GM04504 (cell line): ENCODE measurements at regions not wholly inside any gene's neighbourhood (a gene's known extent, or its start where the extent isn't known, plus 50 kb on each side); places are given as distances from the start of the nearest gene placed in this dataset.

ENCODE experiments used
- DNase-seq: peaks from one replicate; pipeline ENCODE4 v3.0.0-alpha.2; 2012; ENCODE audit warnings: low read depth

DNA sequence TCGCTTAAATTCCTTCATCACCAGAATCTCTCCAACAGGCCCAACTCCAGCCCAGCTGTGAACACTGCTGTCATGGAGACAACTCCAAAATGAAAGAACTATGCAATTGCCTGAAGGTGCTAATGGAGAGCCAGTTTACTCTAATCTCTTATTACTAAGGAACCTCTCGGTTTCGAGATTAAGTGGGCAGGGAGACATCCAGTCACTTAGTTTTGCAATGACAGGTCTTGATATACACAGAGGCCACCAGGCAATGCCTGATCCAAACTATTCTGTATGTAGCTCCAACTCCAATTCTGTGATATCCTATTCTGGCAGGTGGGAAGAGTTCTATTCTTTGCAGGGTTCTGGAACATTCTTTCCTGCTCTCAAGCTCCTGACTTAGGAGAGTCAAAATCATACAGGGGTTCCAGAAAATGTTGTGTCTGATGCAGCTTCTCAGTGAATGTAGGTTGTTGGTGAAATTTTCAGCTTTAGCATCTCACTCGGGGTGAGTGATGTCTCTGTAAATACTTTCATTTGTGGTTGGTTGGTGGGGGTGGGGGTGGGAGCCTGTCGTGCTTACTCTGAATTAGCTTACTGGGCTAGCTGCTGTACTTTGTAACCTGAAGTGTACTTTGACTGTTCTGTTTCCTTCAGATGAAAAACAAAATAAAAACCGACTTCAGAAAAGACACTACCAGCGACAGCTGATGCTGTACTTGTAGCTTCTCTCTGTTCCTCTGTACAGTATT is 170.9 kb downstream of the PALM2AKAP2 start:
- DNase-seq, result no peak

DNA sequence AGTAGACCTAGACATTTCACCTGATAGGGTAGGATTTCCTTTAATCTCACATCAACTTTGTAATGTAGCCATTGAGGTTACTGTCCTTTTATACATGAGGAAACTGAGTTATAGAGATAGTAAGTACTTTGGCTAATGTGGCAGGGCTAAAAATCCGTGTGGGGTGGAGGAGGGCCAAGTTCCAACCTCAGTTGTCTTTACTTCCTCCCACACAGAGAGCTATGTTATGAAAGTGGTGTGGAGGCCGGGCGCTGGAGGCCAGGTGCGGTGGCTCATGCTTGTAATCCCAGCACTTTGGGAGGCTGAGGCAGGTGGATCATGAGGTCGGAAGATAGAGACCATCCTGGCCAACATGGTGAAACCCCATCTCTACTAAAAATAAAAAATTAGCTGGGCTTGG is 173.3 kb downstream of the PALM2AKAP2 start:
- DNase-seq, result no peak

DNA sequence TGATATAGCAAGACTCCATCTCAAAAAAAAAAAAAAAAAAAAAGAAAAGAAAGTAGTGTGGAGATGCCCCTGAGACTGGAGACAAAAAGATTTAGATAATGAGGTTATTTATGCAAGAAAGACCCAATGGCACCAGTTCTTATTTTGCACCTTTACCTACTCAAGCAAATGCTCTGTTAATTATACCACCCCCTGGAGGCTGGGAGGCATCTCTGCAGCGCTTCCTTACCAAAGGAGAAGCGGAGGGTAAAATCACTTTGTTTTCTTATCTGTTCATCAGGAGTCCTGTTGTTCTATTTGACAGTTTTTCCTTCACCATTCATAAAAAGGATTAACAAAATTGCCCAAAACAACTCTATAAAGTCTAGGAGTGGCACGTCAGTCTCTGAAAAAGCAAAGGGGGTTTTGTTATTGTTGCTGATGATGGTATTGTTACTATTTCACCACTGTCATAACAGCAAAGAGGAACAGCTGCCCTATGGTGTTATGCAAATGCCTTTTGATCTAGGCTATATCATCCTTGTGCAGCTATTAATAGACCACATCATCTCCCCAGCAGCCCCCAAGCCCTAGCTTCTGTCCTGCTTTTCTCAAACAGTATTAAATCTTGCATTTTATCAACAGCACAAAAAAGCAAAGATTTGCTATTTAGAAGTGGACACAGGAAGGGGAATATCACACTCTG is 174.0 kb downstream of the PALM2AKAP2 start:
- no peak for DNase-seq

DNA sequence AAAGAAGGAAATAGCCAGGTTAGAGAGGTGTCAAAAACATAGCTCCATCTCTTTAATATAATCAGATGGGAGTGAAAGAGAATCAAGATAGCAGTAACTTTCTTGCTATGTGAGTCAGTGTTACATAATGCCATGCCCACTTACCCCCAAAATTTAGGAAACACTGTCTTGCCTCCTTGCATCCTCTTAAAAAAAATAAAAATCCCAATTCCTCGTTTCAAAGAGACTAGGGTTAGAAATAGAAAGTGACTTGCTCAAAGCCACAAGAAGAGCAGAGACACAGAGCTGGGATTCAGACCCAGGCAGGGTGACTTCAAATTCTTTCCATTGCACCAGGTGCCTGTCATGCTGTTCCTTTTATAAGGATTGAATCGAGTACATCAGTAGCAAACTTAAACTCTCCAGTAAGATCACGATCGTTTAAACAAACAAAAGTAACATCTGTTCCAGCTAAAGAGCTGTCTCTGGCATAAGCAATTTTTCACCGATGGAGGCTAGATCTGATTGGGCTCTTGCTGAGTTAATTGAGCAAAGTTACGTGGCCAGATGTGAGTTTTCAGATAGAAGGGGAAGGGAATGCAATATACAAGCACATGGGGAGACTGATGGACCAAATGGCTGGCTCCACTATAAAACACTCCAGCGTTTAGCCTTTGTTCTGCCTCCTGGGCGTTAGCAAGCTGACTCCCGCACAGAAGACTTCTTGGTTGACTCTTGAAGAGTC is 176.9 kb downstream of the PALM2AKAP2 start:
- no peak for DNase-seq

DNA sequence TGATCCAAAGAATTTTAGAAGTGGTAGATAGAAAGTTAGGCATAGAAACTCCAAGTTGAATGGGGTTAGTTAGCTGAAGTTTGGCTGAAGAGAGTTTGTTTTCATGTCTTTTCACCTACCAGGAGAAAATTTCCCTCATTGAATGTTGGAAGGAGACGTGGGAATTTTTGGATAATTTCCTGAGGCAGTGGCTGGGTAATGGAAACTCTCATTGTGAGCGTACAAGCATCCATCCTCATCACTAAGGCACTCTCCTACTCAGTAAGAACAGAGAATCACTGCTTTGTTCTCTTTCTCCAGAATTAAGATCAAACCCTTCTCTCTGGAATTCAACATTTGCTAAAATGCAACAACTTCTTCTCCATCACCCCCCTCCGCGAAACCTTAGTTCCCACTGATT is 179.7 kb downstream of the PALM2AKAP2 start:
- DNase-seq, result no peak

DNA sequence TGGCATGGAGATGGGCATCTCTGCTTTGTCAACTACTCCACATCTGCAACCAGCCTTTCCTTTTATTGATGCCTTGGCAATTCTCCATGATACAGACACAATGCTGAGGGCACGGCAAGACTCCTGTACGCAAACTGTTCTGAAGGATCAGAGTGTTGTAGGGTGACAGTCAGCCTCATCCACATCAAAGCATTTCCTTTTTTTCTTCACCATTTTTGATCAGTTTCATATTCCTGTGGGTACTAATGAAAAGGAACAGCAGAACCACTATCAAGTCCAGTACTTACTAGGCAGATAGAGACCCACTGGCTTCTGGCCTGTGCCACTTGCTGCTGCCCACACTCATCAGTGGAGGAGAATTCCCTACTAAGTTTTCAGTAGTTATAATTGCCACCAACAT is 181.6 kb downstream of the PALM2AKAP2 start:
- no peak for DNase-seq

DNA sequence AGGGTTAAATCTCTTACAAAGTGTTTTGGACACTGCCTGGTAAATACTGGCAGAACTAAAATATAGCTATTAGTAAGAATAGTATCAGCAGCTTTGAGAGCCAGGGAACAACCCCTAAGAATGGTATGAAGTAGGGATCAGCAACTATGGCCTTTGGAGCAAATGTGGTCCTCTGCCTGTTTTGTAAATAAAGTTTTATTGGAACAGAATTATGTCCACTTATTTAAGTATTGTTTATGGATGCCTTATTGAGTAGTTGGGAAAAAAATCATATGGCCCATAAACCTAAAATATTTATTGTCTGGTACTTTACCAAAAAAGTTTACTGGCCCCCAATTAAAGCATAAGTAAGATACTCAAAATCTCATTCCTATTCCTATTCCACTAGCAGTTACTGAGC is 182.2 kb downstream of the PALM2AKAP2 start:
- no peak for DNase-seq

GRCh38 chr9:109963079-109963478 is 183.1 kb downstream of the PALM2AKAP2 start:
- no peak for DNase-seq

GRCh38 chr9:109966643-109967368 is 186.8 kb downstream of the PALM2AKAP2 start:
- no peak for DNase-seq

DNA sequence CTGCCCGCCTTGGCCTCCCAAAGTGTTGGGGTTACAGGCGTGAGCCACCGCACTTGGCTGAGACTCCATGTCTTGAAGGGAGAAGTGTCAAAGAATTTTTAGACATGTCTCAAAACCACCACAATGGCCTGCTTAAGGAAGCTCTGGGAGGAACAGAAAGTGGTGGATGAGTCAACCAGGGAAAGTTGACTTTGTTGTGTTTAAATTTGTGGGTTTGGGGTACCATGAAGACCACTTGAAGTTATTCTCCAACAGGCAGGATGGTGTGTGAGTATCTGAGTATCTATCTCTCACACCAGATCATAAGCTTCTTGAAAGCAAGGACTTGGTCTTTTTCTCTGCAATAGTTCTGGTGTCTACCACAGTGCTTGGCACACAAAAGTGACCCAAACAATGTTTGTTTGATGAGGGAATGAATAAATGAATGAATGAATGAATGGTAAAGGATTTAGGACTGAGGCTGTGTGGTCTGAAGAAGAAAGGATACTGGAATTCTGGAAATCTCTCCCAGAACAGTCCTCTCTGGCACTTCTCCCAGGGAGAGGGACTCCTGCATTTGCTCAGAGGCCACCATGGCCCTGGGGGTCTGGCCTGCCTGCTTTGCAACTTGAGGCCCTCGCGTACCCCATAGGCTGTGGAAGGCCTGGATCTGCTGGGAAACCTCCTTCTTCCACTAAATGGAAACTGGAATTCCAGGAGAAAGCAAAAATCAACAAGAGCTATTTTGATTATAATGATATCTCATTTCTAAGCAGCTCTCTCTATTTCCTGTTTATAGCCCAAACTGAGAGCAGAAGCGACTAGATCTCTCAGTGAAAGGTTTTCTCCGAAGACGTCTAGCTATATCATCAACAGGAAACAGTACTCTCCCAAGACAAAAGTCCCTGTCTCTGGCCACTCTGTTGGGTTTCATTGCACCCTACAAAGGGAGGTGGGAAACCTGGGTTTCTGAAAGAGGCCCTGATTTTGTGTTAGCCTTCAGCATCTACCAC is 187.9 kb downstream of the PALM2AKAP2 start:
- DNase-seq, result no peak

DNA sequence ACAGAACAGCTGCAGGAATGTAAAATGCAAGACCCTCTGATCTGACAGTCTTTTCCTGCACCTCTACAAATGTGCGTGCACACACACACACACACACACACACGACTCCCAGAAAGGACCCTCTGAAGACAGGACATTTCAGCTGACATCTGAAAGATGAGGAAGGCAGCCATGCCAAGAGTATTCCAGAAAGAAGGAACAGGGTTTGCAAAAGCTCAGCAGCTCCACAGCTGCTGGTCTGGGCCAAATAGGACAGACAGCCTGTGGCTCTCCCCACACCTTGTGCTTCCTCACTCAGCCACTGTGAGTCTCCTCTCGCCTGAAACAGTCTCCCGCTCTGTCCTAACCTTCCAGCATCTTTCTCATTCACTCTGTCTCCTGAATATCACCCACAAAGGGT is 189.0 kb downstream of the PALM2AKAP2 start:
- DNase-seq, result no peak

DNA sequence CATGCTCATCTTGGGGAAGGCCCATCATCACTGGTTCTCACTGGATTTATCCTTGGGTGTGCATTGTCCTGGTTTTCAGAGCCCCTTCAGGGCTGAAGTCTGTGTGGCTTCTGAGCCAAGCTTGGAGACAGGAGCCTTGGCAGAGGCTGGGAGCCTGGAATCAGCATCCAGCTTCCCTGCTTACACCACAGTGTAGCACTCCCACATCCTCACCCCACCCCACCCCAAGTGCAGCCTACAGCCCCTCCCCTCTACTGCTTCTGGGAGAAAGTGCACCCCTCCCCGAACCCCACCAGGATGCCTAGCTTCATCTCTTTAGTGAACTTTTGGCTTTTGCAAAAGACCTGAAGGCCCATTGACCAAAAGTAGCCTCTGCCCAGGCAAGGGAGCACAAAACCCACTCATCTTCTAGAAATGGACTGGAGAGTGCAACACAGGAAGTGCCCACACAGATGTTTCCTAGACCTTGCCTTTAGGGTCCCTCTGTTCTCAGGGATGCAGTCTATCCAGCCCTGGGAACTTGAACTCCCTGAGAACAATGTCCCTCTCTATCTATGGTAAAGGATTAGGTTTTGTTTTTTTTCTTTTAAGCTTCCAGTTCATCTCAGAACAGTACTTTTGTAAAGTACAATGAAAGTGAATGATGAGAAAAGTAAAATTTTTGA is 189.7 kb downstream of the PALM2AKAP2 start:
- DNase-seq, result no peak

DNA sequence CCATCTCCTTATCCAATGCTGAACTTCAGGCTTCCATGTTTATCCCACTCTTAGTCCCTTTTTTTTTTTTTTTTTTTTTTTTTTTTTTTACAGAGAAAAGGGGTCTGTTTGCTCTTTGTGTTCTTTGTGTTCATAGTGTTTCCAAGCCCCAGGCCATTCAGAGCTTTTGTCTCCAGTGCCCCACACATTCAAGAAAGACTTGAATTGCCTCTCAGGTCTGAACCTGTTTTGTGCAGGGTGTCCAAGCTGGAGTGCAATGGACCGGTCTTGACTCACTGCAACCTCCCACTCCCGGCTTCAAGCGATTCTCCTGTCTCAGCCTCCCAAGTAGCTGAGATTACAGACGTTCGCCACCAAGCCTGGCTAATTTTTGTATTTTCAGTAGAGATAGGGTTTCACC is 191.2 kb downstream of the PALM2AKAP2 start:
- DNase-seq, result no peak

- DNase-seq, result no peak
Observed at GRCh38 chr9:109972026-109972882, 192.3 kb downstream of the PALM2AKAP2 start.

DNA sequence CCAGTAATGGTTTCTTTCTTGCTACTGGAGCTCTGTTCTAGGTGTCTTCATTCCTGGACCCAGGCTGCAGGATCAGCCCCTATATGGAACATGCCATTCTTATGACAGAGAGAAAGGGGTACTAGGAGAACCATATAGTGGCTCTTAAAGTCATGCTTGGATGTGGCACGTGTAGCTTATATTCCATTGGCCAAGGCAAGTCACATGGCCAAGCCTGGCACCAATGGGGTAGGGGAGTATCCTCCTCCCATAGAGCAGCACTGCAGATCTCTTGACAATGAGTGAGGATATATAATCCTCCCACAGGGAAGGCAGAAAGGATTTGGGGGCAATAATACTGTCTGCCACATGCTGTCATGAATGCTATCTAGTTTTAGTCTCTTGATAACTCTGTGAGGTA is 193.3 kb downstream of the PALM2AKAP2 start:
- DNase-seq, result no peak

DNA sequence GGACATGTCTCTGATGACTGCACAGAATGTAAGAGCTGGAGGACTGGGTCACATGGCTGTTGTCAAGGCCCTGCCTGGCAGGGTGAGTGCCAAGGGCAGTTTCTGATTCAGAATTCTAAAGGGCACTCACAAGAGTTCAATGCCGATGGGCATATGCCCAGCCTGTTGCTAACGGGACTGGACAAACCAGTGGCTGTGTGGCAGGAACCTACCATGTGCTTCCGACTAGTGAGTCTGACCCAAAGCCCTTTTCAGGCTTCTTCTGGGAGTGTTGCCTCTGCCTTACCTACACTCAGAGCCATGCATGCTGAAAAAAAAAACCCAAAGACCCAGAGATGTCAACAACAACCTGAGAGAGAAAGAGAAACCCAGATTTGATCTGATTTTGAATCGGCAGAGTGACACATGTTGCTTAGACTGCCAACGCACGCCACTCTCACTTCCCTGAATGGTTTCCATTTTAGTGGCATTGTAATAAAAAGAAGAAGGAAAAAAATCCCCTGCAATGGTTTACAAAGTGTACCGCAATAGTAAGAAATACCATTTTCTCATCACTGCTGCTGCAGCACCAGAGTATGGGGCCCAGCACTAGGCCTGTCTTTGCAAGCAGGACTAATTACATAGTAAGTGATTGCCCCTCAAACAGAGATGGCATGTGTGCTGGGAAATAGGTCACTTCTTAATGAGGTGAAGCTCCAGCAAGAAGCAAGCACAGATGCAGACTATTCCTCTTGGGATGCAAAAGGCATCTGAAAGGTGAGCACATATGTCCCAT is 194.3 kb downstream of the PALM2AKAP2 start:
- no peak for DNase-seq

- DNase-seq, result no peak
Observed at GRCh38 chr9:109974918-109975276, 194.9 kb downstream of the PALM2AKAP2 start.

GRCh38 chr9:109975574-109976295 is 195.7 kb downstream of the PALM2AKAP2 start:
- DNase-seq, result peak; percentile 58
